ENCODE measurements at regions not wholly inside any gene's neighbourhood (a gene's known extent, or its start where the extent isn't known, plus 50 kb on each side); places are given as distances from the start of the nearest gene placed in this dataset.

DNA sequence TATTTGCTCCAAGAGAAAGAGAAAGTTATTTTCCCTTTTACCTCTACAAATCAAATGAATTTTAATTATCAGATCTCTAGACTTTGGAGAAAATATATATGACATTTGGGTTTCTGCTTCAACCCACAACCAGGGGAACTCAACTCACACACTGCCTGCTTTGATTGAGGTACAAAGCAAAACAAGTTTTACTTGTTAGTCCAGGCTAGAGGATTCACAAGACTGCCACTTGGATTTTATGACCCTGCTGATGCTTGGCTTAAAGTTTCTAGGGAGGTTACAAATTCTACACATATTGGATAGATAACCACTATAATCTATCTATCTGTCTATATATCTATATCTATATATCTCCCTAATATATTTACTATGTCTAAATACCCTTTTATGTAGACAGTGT lies 467.3 kb upstream of the RGS18 start:
- ATAC-seq = no peak
- TF ChIP-seq SNAI2 (CRISPR knock-in tag; IDR thresholded peaks at IDR 0.05) = no peak
- no peak for TF ChIP-seq BACH2 (CRISPR knock-in tag; IDR thresholded peaks at IDR 0.05; ENCODE audit: borderline replicate concordance)
- TF ChIP-seq ZFP3 (CRISPR knock-in tag; IDR thresholded peaks at IDR 0.05) = no peak
- TF ChIP-seq OSR1 (CRISPR knock-in tag; IDR thresholded peaks at IDR 0.05) = no peak
- TF ChIP-seq TOX (CRISPR knock-in tag; IDR thresholded peaks at IDR 0.05; ENCODE audit: borderline replicate concordance) = no peak
- TF ChIP-seq ZNF70 (CRISPR knock-in tag; IDR thresholded peaks at IDR 0.05) = no peak
- TF ChIP-seq PPARA (CRISPR knock-in tag; IDR thresholded peaks at IDR 0.05; ENCODE audit: borderline replicate concordance) = no peak
- no peak for TF ChIP-seq ZFP30 (CRISPR knock-in tag; IDR thresholded peaks at IDR 0.05)

DNA sequence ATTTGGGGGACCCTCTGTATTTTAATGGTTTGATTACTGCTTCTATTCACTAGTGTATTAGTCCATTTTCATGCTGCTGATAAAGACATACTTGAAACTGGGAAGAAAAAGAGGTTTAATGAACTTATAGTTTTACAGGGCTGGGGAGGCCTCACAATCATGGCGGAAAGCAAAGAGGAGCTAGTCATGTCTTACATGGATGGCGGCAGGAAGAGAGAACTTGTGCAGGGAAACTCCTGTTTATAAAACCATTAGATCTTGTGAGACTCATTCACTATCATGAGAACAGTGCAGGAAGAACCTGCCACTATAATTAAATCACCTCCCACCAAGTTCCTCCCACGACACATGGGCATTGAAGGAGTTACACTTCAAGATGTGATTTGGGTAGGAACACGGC lies 464.5 kb upstream of the RGS18 start:
- TF ChIP-seq ZNF8 (CRISPR knock-in tag; IDR thresholded peaks at IDR 0.05) (no peak), ZNF565 (CRISPR knock-in tag; conservative IDR thresholded peaks at IDR 0.05; ENCODE audit: low read depth) (no peak), SNAI2 (CRISPR knock-in tag; IDR thresholded peaks at IDR 0.05) (no peak), CSDC2 (CRISPR knock-in tag; IDR thresholded peaks at IDR 0.05) (no peak), PPARA (CRISPR knock-in tag; IDR thresholded peaks at IDR 0.05; ENCODE audit: borderline replicate concordance) (no peak), ISL1 (CRISPR knock-in tag; IDR thresholded peaks at IDR 0.05) (no peak), TCF4 (CRISPR knock-in tag; IDR thresholded peaks at IDR 0.05; ENCODE audit: borderline replicate concordance) (no peak), TOX (CRISPR knock-in tag; IDR thresholded peaks at IDR 0.05; ENCODE audit: borderline replicate concordance) (no peak), BACH2 (CRISPR knock-in tag; IDR thresholded peaks at IDR 0.05; ENCODE audit: borderline replicate concordance) (no peak), ZNF70 (CRISPR knock-in tag; IDR thresholded peaks at IDR 0.05) (no peak)
- TF ChIP-seq, protein P1, sequence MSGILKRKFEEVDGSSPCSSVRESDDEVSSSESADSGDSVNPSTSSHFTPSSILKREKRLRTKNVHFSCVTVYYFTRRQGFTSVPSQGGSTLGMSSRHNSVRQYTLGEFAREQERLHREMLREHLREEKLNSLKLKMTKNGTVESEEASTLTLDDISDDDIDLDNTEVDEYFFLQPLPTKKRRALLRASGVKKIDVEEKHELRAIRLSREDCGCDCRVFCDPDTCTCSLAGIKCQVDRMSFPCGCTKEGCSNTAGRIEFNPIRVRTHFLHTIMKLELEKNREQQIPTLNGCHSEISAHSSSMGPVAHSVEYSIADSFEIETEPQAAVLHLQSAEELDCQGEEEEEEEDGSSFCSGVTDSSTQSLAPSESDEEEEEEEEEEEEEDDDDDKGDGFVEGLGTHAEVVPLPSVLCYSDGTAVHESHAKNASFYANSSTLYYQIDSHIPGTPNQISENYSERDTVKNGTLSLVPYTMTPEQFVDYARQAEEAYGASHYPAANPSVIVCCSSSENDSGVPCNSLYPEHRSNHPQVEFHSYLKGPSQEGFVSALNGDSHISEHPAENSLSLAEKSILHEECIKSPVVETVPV (CRISPR knock-in tag; IDR thresholded peaks at IDR 0.05) = no peak
- TF ChIP-seq, protein P2, sequence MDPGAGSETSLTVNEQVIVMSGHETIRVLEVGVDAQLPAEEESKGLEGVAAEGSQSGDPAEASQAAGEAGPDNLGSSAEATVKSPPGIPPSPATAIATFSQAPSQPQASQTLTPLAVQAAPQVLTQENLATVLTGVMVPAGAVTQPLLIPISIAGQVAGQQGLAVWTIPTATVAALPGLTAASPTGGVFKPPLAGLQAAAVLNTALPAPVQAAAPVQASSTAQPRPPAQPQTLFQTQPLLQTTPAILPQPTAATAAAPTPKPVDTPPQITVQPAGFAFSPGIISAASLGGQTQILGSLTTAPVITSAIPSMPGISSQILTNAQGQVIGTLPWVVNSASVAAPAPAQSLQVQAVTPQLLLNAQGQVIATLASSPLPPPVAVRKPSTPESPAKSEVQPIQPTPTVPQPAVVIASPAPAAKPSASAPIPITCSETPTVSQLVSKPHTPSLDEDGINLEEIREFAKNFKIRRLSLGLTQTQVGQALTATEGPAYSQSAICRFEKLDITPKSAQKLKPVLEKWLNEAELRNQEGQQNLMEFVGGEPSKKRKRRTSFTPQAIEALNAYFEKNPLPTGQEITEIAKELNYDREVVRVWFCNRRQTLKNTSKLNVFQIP (CRISPR knock-in tag; IDR thresholded peaks at IDR 0.05; ENCODE audit: borderline replicate concordance, low read depth) = no peak
- TF ChIP-seq, protein P3, sequence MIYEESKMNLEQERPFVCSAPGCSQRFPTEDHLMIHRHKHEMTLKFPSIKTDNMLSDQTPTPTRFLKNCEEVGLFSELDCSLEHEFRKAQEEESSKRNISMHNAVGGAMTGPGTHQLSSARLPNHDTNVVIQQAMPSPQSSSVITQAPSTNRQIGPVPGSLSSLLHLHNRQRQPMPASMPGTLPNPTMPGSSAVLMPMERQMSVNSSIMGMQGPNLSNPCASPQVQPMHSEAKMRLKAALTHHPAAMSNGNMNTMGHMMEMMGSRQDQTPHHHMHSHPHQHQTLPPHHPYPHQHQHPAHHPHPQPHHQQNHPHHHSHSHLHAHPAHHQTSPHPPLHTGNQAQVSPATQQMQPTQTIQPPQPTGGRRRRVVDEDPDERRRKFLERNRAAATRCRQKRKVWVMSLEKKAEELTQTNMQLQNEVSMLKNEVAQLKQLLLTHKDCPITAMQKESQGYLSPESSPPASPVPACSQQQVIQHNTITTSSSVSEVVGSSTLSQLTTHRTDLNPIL (CRISPR knock-in tag; IDR thresholded peaks at IDR 0.05; ENCODE audit: low read depth) = no peak
- TF ChIP-seq, protein P4, sequence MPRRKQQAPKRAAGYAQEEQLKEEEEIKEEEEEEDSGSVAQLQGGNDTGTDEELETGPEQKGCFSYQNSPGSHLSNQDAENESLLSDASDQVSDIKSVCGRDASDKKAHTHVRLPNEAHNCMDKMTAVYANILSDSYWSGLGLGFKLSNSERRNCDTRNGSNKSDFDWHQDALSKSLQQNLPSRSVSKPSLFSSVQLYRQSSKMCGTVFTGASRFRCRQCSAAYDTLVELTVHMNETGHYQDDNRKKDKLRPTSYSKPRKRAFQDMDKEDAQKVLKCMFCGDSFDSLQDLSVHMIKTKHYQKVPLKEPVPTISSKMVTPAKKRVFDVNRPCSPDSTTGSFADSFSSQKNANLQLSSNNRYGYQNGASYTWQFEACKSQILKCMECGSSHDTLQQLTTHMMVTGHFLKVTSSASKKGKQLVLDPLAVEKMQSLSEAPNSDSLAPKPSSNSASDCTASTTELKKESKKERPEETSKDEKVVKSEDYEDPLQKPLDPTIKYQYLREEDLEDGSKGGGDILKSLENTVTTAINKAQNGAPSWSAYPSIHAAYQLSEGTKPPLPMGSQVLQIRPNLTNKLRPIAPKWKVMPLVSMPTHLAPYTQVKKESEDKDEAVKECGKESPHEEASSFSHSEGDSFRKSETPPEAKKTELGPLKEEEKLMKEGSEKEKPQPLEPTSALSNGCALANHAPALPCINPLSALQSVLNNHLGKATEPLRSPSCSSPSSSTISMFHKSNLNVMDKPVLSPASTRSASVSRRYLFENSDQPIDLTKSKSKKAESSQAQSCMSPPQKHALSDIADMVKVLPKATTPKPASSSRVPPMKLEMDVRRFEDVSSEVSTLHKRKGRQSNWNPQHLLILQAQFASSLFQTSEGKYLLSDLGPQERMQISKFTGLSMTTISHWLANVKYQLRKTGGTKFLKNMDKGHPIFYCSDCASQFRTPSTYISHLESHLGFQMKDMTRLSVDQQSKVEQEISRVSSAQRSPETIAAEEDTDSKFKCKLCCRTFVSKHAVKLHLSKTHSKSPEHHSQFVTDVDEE (CRISPR knock-in tag; IDR thresholded peaks at IDR 0.05) = no peak
- ATAC-seq = no peak

DNA sequence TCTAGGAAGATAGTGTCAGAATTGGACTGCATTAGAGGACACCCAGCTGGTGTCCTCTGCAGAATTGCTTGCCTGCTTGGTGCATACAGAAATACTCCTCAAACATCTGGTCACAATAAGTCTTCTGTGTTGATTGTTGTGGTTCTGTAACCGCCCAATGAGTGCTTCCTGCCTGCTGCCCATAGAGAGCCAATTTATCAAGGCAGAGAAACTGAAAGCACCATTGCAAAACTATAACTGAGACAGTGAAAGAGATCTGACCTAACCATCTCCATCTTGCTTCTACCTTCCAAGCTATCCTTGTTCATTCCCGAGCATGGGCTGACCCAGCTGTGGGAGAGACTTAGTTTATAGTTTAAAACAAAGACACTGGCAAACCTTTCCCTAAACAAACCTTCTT lies 462.4 kb upstream of the RGS18 start:
- TF ChIP-seq ESRRG (CRISPR knock-in tag; IDR thresholded peaks at IDR 0.05) = no peak
- TF ChIP-seq, protein P2 (CRISPR knock-in tag; IDR thresholded peaks at IDR 0.05; ENCODE audit: borderline replicate concordance, low read depth) = no peak
- no peak for TF ChIP-seq CSDC2 (CRISPR knock-in tag; IDR thresholded peaks at IDR 0.05)
- no peak for TF ChIP-seq ZNF565 (CRISPR knock-in tag; conservative IDR thresholded peaks at IDR 0.05; ENCODE audit: low read depth)
- no peak for TF ChIP-seq GLIS3 (CRISPR knock-in tag; IDR thresholded peaks at IDR 0.05)
- no peak for TF ChIP-seq ZNF70 (CRISPR knock-in tag; IDR thresholded peaks at IDR 0.05)
- no peak for TF ChIP-seq TOX (CRISPR knock-in tag; IDR thresholded peaks at IDR 0.05; ENCODE audit: borderline replicate concordance)
- ATAC-seq = no peak

DNA sequence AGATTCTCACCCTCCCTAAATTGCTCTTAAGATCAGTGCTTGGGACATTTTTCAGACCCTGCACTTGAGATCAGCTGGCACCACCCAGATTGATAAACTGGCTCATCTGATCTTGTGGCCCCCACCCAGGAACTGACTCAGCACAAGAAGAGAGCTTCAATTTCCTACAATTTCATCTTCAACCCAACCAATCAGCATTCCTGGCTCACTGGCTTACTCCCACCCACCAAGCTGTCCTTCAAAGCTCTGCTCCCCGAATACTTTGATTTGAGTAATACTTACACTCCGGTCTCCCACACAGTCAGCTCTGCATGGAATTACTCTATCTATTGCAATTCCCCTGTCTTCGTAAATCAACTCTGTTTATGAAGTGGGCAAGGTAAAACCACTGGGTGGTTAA lies 461.9 kb upstream of the RGS18 start:
- no peak for TF ChIP-seq ZNF565 (CRISPR knock-in tag; conservative IDR thresholded peaks at IDR 0.05; ENCODE audit: low read depth)
- no peak for TF ChIP-seq OSR1 (CRISPR knock-in tag; IDR thresholded peaks at IDR 0.05)
- TF ChIP-seq ZNF70 (CRISPR knock-in tag; IDR thresholded peaks at IDR 0.05) = no peak
- TF ChIP-seq, protein P5, sequence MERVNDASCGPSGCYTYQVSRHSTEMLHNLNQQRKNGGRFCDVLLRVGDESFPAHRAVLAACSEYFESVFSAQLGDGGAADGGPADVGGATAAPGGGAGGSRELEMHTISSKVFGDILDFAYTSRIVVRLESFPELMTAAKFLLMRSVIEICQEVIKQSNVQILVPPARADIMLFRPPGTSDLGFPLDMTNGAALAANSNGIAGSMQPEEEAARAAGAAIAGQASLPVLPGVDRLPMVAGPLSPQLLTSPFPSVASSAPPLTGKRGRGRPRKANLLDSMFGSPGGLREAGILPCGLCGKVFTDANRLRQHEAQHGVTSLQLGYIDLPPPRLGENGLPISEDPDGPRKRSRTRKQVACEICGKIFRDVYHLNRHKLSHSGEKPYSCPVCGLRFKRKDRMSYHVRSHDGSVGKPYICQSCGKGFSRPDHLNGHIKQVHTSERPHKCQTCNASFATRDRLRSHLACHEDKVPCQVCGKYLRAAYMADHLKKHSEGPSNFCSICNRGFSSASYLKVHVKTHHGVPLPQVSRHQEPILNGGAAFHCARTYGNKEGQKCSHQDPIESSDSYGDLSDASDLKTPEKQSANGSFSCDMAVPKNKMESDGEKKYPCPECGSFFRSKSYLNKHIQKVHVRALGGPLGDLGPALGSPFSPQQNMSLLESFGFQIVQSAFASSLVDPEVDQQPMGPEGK (CRISPR knock-in tag; IDR thresholded peaks at IDR 0.05; ENCODE audit: borderline replicate concordance) = no peak
- TF ChIP-seq SNAI2 (CRISPR knock-in tag; IDR thresholded peaks at IDR 0.05) = no peak
- TF ChIP-seq, protein P3 (CRISPR knock-in tag; IDR thresholded peaks at IDR 0.05; ENCODE audit: low read depth) = no peak
- no peak for TF ChIP-seq TCF4 (CRISPR knock-in tag; IDR thresholded peaks at IDR 0.05; ENCODE audit: borderline replicate concordance)
- TF ChIP-seq GLIS3 (CRISPR knock-in tag; IDR thresholded peaks at IDR 0.05) = no peak
- TF ChIP-seq PPARA (CRISPR knock-in tag; IDR thresholded peaks at IDR 0.05; ENCODE audit: borderline replicate concordance) = no peak
- TF ChIP-seq BACH2 (CRISPR knock-in tag; IDR thresholded peaks at IDR 0.05; ENCODE audit: borderline replicate concordance) = no peak
- TF ChIP-seq CSDC2 (CRISPR knock-in tag; IDR thresholded peaks at IDR 0.05) = no peak
- TF ChIP-seq ZFP30 (CRISPR knock-in tag; IDR thresholded peaks at IDR 0.05) = no peak
- ATAC-seq = no peak

Measured in SK-N-SH treated with all-trans-retinoic acid at 6 μM for 48 hours (cell line).